ENCODE measurements at regions not wholly inside any gene's neighbourhood (a gene's known extent, or its start where the extent isn't known, plus 50 kb on each side); places are given as distances from the start of the nearest gene placed in this dataset.
"Not testable (repeated sequence)": the region's sequence is repeated elsewhere in the genome, so short reads cannot be mapped to it uniquely, and the experiment has no call there.

GRCh38 chr2:18284331-18284730 lies 276.1 kb downstream of the RDH14 start:
- no peaks in the 10 kb centered on the region for H3K27me3 ChIP-seq (ENCODE audit: control insufficient read depth in 3 of 3, insufficient read depth in 3 of 3, low read length in 3 of 3)
- no peak overlapping the region for H3K27ac ChIP-seq (ENCODE audit: low read depth, low read length)
- no peak overlapping the region for H3K4me3 ChIP-seq (ENCODE audit: low read length in 3 of 3)
- H3K4me1 ChIP-seq (ENCODE audit: control insufficient read depth in 3 of 3, insufficient read depth in 3 of 3, low read length in 3 of 3) = no peaks in the 10 kb centered on the region
- H3K9me3 ChIP-seq (ENCODE audit: control insufficient read depth in 3 of 3, low read length in 3 of 3) = no peaks in the 10 kb centered on the region
- no peak overlapping the region for H3K9ac ChIP-seq (ENCODE audit: low read depth in 1 of 3, low read length in 3 of 3)
- no peaks in the 10 kb centered on the region for H3K36me3 ChIP-seq (ENCODE audit: control insufficient read depth in 3 of 3, insufficient read depth in 3 of 3, low read length in 3 of 3)

DNA sequence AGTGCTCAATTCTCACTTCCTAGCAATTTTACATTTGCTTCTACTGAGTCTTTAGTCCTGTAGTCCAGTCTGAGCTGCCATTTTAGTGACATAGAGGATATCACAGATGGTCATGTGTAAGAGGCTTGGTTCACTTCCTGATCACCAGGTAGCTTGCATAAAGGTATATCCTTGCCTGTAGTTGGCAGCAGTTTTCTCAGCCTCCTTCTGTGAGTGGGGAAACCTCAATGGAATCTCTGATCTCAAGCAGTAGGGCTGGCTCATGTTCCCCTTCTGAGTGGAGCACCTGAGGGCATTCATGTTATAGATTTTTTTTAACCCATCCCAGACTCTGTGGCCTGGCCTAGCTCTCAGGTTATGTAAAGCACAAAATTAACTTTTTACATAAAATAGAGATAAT lies 278.4 kb downstream of the RDH14 start:
- Histone ChIP-seq H3K36me3 (ENCODE audit: control insufficient read depth in 3 of 3, insufficient read depth in 3 of 3, low read length in 3 of 3) (no peaks in the 10 kb centered on the region), H3K27ac (ENCODE audit: low read depth, low read length) (no peak overlapping the region)

GRCh38 chr2:18276583-18277075 lies 283.8 kb downstream of the RDH14 start:
- Histone ChIP-seq H3K27ac (ENCODE audit: low read depth, low read length) (no peak overlapping the region), H3K4me1 (ENCODE audit: control insufficient read depth in 3 of 3, insufficient read depth in 3 of 3, low read length in 3 of 3) (no peaks in the 10 kb centered on the region), H3K9me3 (ENCODE audit: control insufficient read depth in 3 of 3, low read length in 3 of 3) (no peaks in the 10 kb centered on the region), H3K36me3 (ENCODE audit: control insufficient read depth in 3 of 3, insufficient read depth in 3 of 3, low read length in 3 of 3) (no peaks in the 10 kb centered on the region), H3K9ac (ENCODE audit: low read depth in 1 of 3, low read length in 3 of 3) (no peak overlapping the region), H3K4me3 (ENCODE audit: low read length in 3 of 3) (no peak overlapping the region), H3K27me3 (ENCODE audit: control insufficient read depth in 3 of 3, insufficient read depth in 3 of 3, low read length in 3 of 3) (no peaks in the 10 kb centered on the region)

More for the DNA sequence above, 278.4 kb downstream of the RDH14 start:
- Histone ChIP-seq H3K4me1 (ENCODE audit: control insufficient read depth in 3 of 3, insufficient read depth in 3 of 3, low read length in 3 of 3) (no peaks in the 10 kb centered on the region), H3K9ac (ENCODE audit: low read depth in 1 of 3, low read length in 3 of 3) (no peak overlapping the region), H3K4me3 (ENCODE audit: low read length in 3 of 3) (no peak overlapping the region), H3K27me3 (ENCODE audit: control insufficient read depth in 3 of 3, insufficient read depth in 3 of 3, low read length in 3 of 3) (no peaks in the 10 kb centered on the region), H3K9me3 (ENCODE audit: control insufficient read depth in 3 of 3, low read length in 3 of 3) (no peaks in the 10 kb centered on the region)

DNA sequence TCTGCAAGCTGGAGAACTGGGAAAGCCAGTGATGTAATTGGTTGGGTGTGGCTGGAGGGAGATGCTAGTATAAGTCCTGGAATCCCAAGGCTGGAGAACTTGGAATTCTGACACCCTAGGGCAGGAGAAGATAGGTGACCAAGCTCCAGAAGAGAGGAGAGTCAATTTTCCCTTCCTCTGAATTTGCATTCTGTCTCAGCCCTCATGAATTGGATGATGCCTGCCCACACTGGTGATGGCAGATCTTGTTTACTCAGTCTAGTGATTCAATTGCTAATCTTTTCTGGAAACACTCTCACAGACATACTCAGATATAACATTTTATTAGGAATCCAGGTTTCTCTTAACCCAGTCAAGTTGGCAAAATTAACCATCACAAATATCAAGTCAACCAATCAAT lies 287.2 kb downstream of the RDH14 start:
- no peak overlapping the region for H3K4me3 ChIP-seq (ENCODE audit: low read length in 3 of 3)
- H3K9me3 ChIP-seq (ENCODE audit: control insufficient read depth in 3 of 3, low read length in 3 of 3) = no peaks in the 10 kb centered on the region
- peaks cover 0 to 5% (median 0%) of the 10 kb centered on the region in 3 donors for H3K4me1 ChIP-seq (ENCODE audit: control insufficient read depth in 3 of 3, insufficient read depth in 3 of 3, low read length in 3 of 3)
- H3K36me3 ChIP-seq (ENCODE audit: control insufficient read depth in 3 of 3, insufficient read depth in 3 of 3, low read length in 3 of 3) = no peaks in the 10 kb centered on the region
- H3K9ac ChIP-seq (ENCODE audit: low read depth in 1 of 3, low read length in 3 of 3) = no peak overlapping the region
- no peaks in the 10 kb centered on the region for H3K27me3 ChIP-seq (ENCODE audit: control insufficient read depth in 3 of 3, insufficient read depth in 3 of 3, low read length in 3 of 3)
- H3K27ac ChIP-seq (ENCODE audit: low read depth, low read length) = no peak overlapping the region

DNA sequence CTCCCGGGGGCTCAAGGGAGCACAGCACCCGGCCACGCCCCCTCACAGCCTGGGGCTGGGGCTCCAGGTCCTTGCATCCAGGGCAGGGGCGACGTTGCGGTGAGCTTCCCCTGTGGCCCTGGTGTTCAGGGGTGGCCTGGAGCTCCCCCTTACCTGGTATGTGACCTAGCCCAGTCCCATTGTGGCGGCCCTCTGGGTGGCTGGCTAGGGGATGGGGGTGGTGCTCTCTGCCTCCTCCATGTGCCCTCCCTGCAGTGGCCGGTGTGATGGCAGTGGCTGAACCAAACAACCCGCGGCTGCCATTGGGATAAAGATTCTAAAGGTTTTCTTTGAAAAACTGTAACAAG lies 288.3 kb downstream of the RDH14 start:
- Histone ChIP-seq H3K27ac (ENCODE audit: low read depth, low read length) (no peak overlapping the region), H3K4me3 (ENCODE audit: low read length in 3 of 3) (no peak overlapping the region)

DNA sequence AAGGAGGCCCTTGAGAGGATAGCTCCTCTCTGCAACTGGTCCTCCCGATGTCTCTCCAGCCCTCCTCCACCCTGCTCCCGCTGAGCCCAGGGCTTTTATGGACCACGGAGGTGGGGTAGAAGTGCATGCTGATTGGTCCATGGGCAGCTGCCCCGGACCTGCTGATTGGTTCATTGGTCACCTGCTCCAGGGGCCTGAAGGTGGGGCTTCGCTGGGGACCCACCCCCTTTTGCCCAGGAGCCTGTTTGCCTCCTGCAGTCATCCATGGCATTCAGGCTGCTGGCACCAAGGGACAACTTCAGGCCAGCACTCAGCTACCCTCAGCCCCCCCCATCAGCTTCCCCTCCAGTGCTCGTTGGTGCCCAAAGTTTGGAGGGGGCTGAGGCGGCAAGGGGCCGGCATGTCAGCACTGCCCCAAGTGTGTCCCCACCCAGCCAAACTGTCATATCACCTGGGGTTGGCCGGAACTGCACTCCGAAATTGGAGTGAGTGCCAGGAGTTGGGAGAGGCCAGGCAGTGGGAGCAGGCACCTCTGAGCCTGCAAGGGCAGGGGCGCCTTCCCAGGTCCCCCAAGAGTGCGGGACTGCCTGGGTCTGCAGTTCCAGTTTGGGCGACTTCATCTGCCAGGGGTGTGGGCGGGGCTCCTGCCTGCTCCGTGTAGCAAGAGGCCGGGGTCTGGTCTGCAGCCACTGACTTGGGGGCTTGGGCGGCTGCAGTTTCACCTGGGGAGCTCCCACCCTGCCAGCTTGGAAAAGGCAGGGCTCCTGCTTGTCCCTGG lies 288.9 kb downstream of the RDH14 start:
- peaks cover 0 to 5% (median 0%) of the 10 kb centered on the region in 3 donors for H3K4me1 ChIP-seq (ENCODE audit: control insufficient read depth in 3 of 3, insufficient read depth in 3 of 3, low read length in 3 of 3)
- no peaks in the 10 kb centered on the region for H3K9me3 ChIP-seq (ENCODE audit: control insufficient read depth in 3 of 3, low read length in 3 of 3)
- H3K36me3 ChIP-seq (ENCODE audit: control insufficient read depth in 3 of 3, insufficient read depth in 3 of 3, low read length in 3 of 3) = no peaks in the 10 kb centered on the region
- no peak overlapping the region for H3K9ac ChIP-seq (ENCODE audit: low read depth in 1 of 3, low read length in 3 of 3)
- no peaks in the 10 kb centered on the region for H3K27me3 ChIP-seq (ENCODE audit: control insufficient read depth in 3 of 3, insufficient read depth in 3 of 3, low read length in 3 of 3)
- no peak overlapping the region for H3K4me3 ChIP-seq (ENCODE audit: low read length in 3 of 3)
- no peak overlapping the region for H3K27ac ChIP-seq (ENCODE audit: low read depth, low read length)

More for the DNA sequence above, 288.3 kb downstream of the RDH14 start:
- Histone ChIP-seq H3K9ac (ENCODE audit: low read depth in 1 of 3, low read length in 3 of 3) (no peak overlapping the region), H3K27me3 (ENCODE audit: control insufficient read depth in 3 of 3, insufficient read depth in 3 of 3, low read length in 3 of 3) (no peaks in the 10 kb centered on the region), H3K4me1 (ENCODE audit: control insufficient read depth in 3 of 3, insufficient read depth in 3 of 3, low read length in 3 of 3) (peaks cover 0 to 5% (median 0%) of the 10 kb centered on the region in 3 donors), H3K36me3 (ENCODE audit: control insufficient read depth in 3 of 3, insufficient read depth in 3 of 3, low read length in 3 of 3) (no peaks in the 10 kb centered on the region), H3K9me3 (ENCODE audit: control insufficient read depth in 3 of 3, low read length in 3 of 3) (no peaks in the 10 kb centered on the region)

- no peaks in the 10 kb centered on the region for H3K36me3 ChIP-seq (ENCODE audit: control insufficient read depth in 3 of 3, insufficient read depth in 3 of 3, low read length in 3 of 3)
- no peaks in the 10 kb centered on the region for H3K27me3 ChIP-seq (ENCODE audit: control insufficient read depth in 3 of 3, insufficient read depth in 3 of 3, low read length in 3 of 3)
- H3K9me3 ChIP-seq (ENCODE audit: control insufficient read depth in 3 of 3, low read length in 3 of 3) = no peaks in the 10 kb centered on the region
- H3K9ac ChIP-seq (ENCODE audit: low read depth in 1 of 3, low read length in 3 of 3) = no peak overlapping the region
- H3K4me3 ChIP-seq (ENCODE audit: low read length in 3 of 3) = no peak overlapping the region
- H3K4me1 ChIP-seq (ENCODE audit: control insufficient read depth in 3 of 3, insufficient read depth in 3 of 3, low read length in 3 of 3) = peaks cover 0 to 5% (median 0%) of the 10 kb centered on the region in 3 donors
- no peak overlapping the region for H3K27ac ChIP-seq (ENCODE audit: low read depth, low read length)
Observed at GRCh38 chr2:18268400-18268799, 292.1 kb downstream of the RDH14 start.

- H3K9me3 ChIP-seq (ENCODE audit: control insufficient read depth in 3 of 3, low read length in 3 of 3) = no peaks in the 10 kb centered on the region
- no peaks in the 10 kb centered on the region for H3K36me3 ChIP-seq (ENCODE audit: control insufficient read depth in 3 of 3, insufficient read depth in 3 of 3, low read length in 3 of 3)
- H3K4me1 ChIP-seq (ENCODE audit: control insufficient read depth in 3 of 3, insufficient read depth in 3 of 3, low read length in 3 of 3) = peaks cover 0 to 5% (median 0%) of the 10 kb centered on the region in 3 donors
- H3K27ac ChIP-seq (ENCODE audit: low read depth, low read length) = no peak overlapping the region
- no peak overlapping the region for H3K9ac ChIP-seq (ENCODE audit: low read depth in 1 of 3, low read length in 3 of 3)
- H3K4me3 ChIP-seq (ENCODE audit: low read length in 3 of 3) = no peak overlapping the region
- no peaks in the 10 kb centered on the region for H3K27me3 ChIP-seq (ENCODE audit: control insufficient read depth in 3 of 3, insufficient read depth in 3 of 3, low read length in 3 of 3)
Observed at GRCh38 chr2:18267501-18267900, 293.0 kb downstream of the RDH14 start.

DNA sequence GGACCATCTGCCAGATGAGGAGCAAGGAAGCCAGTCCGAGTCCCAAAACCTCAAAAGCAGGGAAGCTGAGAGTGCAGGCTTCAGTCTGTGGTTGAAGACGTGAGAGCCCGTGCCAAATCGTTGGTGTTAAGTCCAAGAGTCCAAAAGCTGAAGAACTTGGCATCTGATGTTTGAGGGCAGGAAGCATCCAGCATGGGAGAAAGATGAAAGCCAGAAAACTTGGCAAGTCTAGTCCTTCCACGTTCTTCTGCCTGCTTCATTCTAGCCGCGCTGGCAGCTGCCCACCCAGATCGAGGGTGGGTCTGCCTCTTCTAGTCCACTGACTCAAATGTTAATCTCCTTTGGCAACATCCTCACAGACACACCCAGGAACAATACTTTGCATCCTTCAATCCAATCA lies 293.8 kb downstream of the RDH14 start:
- not testable (repeated sequence) for H3K36me3 ChIP-seq (ENCODE audit: control insufficient read depth in 3 of 3, insufficient read depth in 3 of 3, low read length in 3 of 3); H3K4me3 ChIP-seq (ENCODE audit: low read length in 3 of 3); H3K4me1 ChIP-seq (ENCODE audit: control insufficient read depth in 3 of 3, insufficient read depth in 3 of 3, low read length in 3 of 3); H3K9me3 ChIP-seq (ENCODE audit: control insufficient read depth in 3 of 3, low read length in 3 of 3); H3K27me3 ChIP-seq (ENCODE audit: control insufficient read depth in 3 of 3, insufficient read depth in 3 of 3, low read length in 3 of 3); H3K9ac ChIP-seq (ENCODE audit: low read depth in 1 of 3, low read length in 3 of 3); H3K27ac ChIP-seq (ENCODE audit: low read depth, low read length)

- Histone ChIP-seq H3K27ac (ENCODE audit: low read depth, low read length) (no peak overlapping the region), H3K36me3 (ENCODE audit: control insufficient read depth in 3 of 3, insufficient read depth in 3 of 3, low read length in 3 of 3) (no peaks in the 10 kb centered on the region), H3K9me3 (ENCODE audit: control insufficient read depth in 3 of 3, low read length in 3 of 3) (no peaks in the 10 kb centered on the region), H3K27me3 (ENCODE audit: control insufficient read depth in 3 of 3, insufficient read depth in 3 of 3, low read length in 3 of 3) (no peaks in the 10 kb centered on the region), H3K4me1 (ENCODE audit: control insufficient read depth in 3 of 3, insufficient read depth in 3 of 3, low read length in 3 of 3) (peaks cover 0 to 5% (median 0%) of the 10 kb centered on the region in 3 donors), H3K9ac (ENCODE audit: low read depth in 1 of 3, low read length in 3 of 3) (no peak overlapping the region), H3K4me3 (ENCODE audit: low read length in 3 of 3) (no peak overlapping the region)
Observed at GRCh38 chr2:18265614-18266586, 294.6 kb downstream of the RDH14 start.

Measured in skeletal muscle tissue (tissue), 3 donors.